Stimulated activated CD4-positive, alpha-beta T cell treated with anti-CD3 and anti-CD28 coated beads, Interleukin-12 subunit alpha, Interleukin-12 subunit beta, amount 100 ng/mL, for 48 hours (primary cell): ENCODE measurements at regions not wholly inside any gene's neighbourhood (a gene's known extent, or its start where the extent isn't known, plus 50 kb on each side); places are given as distances from the start of the nearest gene placed in this dataset.
"Not testable (repeated sequence)": the region's sequence is repeated elsewhere in the genome, so short reads cannot be mapped to it uniquely, and the experiment has no call there.

ENCODE experiments used
- DNase-seq, 3 donors: peaks; one replicate each; pipeline ENCODE4 v3.0.0-alpha.2; 2020; ENCODE audit warnings: low read depth in 2 of 3, low spot score in 1 of 3

DNA sequence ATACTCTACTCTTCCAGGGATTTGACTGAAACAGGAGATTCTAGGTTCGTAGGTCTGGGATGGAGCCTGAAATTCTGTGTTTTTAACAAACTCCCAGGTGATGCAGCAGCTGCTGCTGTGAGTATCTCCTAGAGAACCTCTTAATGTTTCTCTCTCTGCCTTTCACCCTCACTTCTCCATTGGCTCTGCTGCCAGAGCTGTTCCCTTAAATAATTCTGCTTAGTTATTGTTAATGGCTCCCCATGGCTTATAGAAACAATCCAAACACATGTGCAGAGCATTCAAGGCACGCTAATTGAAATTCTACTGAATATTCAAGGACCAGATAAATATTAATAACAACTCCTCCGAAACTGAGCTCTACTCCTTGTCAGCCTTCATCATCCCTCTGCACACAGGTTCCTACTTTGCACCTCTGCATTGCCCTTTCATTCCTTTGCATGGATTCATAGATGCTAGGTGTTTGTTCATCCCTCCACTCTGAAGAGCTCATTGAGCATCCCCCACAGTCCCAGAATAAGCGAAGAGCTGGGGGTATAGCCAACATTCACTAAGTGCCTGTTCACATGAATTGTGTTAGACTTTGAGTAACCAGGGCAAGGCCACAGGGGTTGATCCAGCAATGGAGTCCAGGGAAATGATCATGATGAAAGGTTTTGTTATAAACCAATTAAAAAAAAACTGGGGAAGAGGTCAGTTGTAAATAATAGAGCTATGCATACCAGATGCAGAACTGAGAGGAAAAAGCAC lies 488.4 kb upstream of the JAG1 start:
- DNase-seq, result no peak

- DNase-seq, result no peak
Observed at GRCh38 chr20:11165789-11166188, 492.0 kb upstream of the JAG1 start.

GRCh38 chr20:11166712-11167111 lies 492.9 kb upstream of the JAG1 start:
- no peak for DNase-seq

DNA sequence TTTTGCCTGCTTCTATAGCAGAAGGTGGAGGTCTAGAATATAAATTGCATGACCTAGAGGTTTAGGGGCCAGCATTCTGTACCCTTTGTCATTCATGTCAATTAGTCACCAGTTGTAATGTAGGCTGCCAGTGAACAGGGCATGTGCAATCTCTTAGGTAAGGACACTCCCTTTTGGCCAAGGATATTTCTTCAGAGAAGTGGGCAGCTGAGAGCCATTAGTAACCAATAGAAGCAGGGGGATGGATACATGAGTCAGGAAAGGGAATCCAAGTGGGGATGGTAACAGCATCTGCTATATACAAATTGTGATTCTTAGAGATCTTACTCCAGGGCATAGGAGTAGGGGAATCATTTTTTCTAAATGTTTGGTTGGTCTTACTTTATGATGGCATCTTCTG lies 494.2 kb upstream of the JAG1 start:
- DNase-seq, result no peak

DNA sequence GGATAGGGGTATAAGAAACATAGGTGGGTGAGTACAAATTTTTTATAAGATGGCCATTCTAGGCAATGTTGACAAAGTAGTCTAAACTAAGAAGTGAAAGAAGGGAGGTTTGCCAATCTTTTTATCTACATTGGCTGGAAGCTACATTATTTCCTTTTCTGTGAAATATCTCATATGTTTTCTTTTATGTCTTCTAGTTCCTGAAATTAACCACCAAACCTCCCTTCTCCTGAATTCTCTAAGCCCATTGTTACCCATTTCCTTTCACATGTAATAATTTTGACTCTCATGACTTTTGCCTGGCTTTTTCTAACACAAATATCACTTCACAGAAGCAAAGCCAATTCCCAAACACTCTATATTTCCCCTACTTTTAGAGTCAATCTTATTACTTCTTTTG lies 496.2 kb upstream of the JAG1 start:
- no peak for DNase-seq

DNA sequence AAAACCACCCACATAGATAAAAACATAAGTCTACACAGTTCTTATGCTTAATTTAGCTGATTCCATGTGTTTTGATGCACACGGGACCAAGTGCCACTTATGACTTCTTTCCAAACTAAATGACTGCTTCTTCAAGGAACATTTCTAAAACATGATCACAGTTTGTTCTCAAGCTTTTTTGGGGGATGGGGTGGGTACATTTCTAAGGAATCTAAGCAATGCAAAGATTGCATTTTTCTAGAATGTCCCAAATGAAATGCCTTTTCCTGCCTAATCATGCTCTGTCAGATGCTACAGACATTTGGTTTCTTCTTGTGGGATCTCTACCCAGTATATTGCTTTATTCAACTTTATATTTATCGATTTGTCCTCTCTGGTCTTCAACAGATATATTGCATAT lies 496.8 kb upstream of the JAG1 start:
- no peak for DNase-seq

- no peak for DNase-seq
Observed at GRCh38 chr20:11172881-11173280, 499.1 kb upstream of the JAG1 start.

GRCh38 chr20:11173916-11174315 lies 500.1 kb upstream of the JAG1 start:
- DNase-seq, result no peak

- no peak for DNase-seq
Observed at GRCh38 chr20:11174861-11175260, 501.1 kb upstream of the JAG1 start.

DNA sequence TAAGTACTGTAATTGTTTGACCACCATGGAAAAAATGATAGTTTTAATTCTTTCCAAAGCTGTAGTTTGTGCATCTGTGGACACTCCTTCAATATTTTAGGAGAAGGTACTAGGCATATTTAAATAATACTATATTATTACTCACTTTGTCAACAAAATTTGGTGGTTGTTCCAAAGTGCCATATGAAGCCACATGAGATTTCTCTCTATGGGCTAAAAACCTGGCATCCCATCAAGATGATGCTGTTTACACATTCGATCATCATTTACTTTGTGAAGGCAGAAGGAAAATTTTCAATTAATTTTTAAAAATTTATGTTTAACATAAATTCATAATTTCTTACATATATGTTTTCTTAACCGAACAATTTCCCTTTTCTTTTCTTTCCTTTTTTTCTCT lies 502.6 kb upstream of the JAG1 start:
- no peak for DNase-seq

GRCh38 chr20:11178946-11179654 lies 505.3 kb upstream of the JAG1 start:
- no peak for DNase-seq

DNA sequence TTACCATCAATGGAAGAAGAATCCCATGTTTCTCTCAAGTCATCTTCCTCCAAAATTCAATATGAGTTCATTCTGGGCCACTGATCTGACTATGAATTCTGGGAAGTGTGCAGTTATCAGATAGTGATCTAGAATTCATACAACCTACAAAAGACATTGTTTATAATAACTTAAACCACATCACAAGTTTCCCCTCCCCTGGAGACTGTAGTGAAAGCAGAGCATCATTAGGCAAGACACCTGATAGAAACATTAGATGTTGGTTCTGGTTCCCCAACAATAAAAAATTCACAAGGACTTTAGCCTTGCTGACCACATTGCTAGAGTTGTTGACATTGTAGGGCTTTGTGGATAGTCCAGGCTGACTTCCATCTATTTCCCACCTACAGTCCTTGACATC lies 506.4 kb upstream of the JAG1 start:
- no peak for DNase-seq

- DNase-seq, result not testable (repeated sequence)
Observed at GRCh38 chr20:11181129-11181528, 507.3 kb upstream of the JAG1 start.

DNA sequence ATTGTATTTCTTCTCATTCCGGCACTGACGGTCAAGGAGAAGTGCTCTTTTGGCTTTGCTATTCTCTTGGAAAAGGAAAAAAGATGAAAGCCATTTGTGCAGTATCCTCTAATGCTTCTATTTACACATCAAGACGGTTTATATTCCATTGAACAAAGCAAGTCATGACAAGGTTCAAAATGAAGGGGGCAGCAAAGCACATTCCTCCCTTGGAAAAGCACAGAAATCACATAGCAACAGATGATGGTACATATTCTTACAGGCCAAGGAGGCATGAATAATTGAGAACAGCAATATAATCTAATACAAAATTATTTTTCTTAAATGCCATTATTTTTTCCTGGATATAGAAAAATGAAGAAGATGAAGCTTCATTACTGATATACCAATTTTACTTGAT lies 508.2 kb upstream of the JAG1 start:
- DNase-seq, result no peak

- DNase-seq, result no peak
Observed at GRCh38 chr20:11182720-11183119, 508.9 kb upstream of the JAG1 start.

- no peak for DNase-seq
Observed at GRCh38 chr20:11186301-11187008, 512.7 kb upstream of the JAG1 start.

- DNase-seq, result no peak
Observed at GRCh38 chr20:11188843-11189603, 515.2 kb upstream of the JAG1 start.

- no peak for DNase-seq
Observed at GRCh38 chr20:11190741-11191140, 516.9 kb upstream of the JAG1 start.

DNA sequence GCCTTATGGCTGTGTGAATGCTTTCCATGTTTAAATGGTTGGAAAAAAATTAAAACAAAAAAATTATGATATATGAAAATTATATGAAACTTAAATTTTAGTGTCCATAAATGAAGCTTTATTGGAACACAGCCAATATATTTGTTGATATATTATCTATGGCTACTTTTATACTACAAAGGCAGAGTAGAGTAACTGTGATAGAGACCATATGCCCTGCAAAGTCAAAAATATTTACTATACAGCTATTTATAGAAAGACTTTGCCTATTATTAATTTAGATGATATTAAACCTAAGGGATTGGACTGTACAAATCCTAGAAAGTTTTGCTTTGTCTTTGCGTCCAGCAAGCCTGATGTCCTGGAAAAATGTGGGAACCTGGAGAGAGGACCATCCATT lies 518.3 kb upstream of the JAG1 start:
- no peak for DNase-seq

GRCh38 chr20:11193241-11193640 lies 519.4 kb upstream of the JAG1 start:
- DNase-seq, result no peak

GRCh38 chr20:11195169-11195568 lies 521.4 kb upstream of the JAG1 start:
- DNase-seq, result no peak
